Neural progenitor cell (in vitro differentiated cells): ENCODE measurements at regions not wholly inside any gene's neighbourhood (a gene's known extent, or its start where the extent isn't known, plus 50 kb on each side); places are given as distances from the start of the nearest gene placed in this dataset.

Experiments used
- DNase-seq: peaks from one replicate; pipeline ENCODE4 v3.0.0-alpha.2; 2016; ENCODE audit warnings: low spot score
- H2AFZ ChIP-seq: fragments of 200-600 bp; sonication (generic); replicated peaks from 2 replicates; pipeline ENCODE4 v1.6.1; 2016; ENCODE audit warnings: antibody characterized with exemption
- H3F3A ChIP-seq: fragments of 200-600 bp; sonication (generic); 2 replicates; pipeline ENCODE4 v1.6.1; 2016; ENCODE audit warnings: antibody characterized with exemption, low read depth
- H3K27ac ChIP-seq: fragments of 200-600 bp; sonication (generic); 2 replicates; pipeline ENCODE4 v1.5.1; 2016; ENCODE audit warnings: mild to moderate bottlenecking
- H3K27me3 ChIP-seq: fragments of 200-600 bp; sonication (generic); 2 replicates; pipeline ENCODE4 v1.6.1; 2016; ENCODE audit warnings: mild to moderate bottlenecking, moderate library complexity
- H3K36me3 ChIP-seq: fragments of 200-600 bp; sonication (generic); 2 replicates; pipeline ENCODE4 v1.5.1; 2016
- H3K4me1 ChIP-seq: fragments of 200-600 bp; sonication (generic); 2 replicates; pipeline ENCODE4 v1.6.1; 2016; ENCODE audit warnings: mixed run types
- H3K4me2 ChIP-seq: fragments of 200-600 bp; sonication (generic); 2 replicates; pipeline ENCODE4 v1.6.1; 2016
- H3K4me3 ChIP-seq: fragments of 200-600 bp; sonication (generic); 2 replicates; pipeline ENCODE4 v1.5.1; 2016
- H3K79me2 ChIP-seq: fragments of 200-600 bp; sonication (generic); 2 replicates; pipeline ENCODE4 v1.6.1; 2016; ENCODE audit warnings: low read depth
- H3K9ac ChIP-seq: fragments of 200-600 bp; sonication (generic); 2 replicates; pipeline ENCODE4 v1.6.1; 2016
- H3K9me3 ChIP-seq: fragments of 200-600 bp; sonication (generic); 2 replicates; pipeline ENCODE4 v1.5.1; 2016; ENCODE audit warnings: low read depth
- H4K20me1 ChIP-seq: fragments of 200-600 bp; sonication (generic); 2 replicates; pipeline ENCODE4 v1.6.1; 2016; ENCODE audit warnings: low read depth
- H3K27ac Mint-ChIP-seq: 3 replicates; pipeline ENCODE4 v1.8.0; 2021; ENCODE audit warnings: mixed read lengths
- H3K27me3 Mint-ChIP-seq: 2 replicates; pipeline ENCODE4 v1.8.0; 2022; ENCODE audit warnings: low read depth, mild to moderate bottlenecking, inconsistent platforms, moderate library complexity, mixed read lengths; ENCODE audit not compliant: insufficient read depth
- H3K36me3 Mint-ChIP-seq: 3 replicates; pipeline ENCODE4 v1.8.0; 2021; ENCODE audit warnings: mixed read lengths
- H3K4me1 Mint-ChIP-seq: 3 replicates; pipeline ENCODE4 v1.8.0; 2021; ENCODE audit warnings: mixed read lengths
- H3K4me3 Mint-ChIP-seq: 3 replicates; pipeline ENCODE4 v1.8.0; 2021; ENCODE audit warnings: mild to moderate bottlenecking, moderate library complexity, mixed read lengths
- H3K9me3 Mint-ChIP-seq: 3 replicates; pipeline ENCODE4 v1.8.0; 2020; ENCODE audit warnings: mixed read lengths
- CTCF ChIP-seq: fragments of 200-600 bp; sonication (generic); IDR thresholded peaks from 2 replicates; pipeline ENCODE4 v1.5.1; 2017; ENCODE audit warnings: antibody characterized with exemption, mild to moderate bottlenecking
- EZH2 ChIP-seq: fragments of 200-600 bp; sonication (generic); IDR thresholded peaks from 2 replicates; pipeline ENCODE4 v1.6.1; 2017; ENCODE audit warnings: antibody characterized with exemption, mild to moderate bottlenecking, moderate library complexity
- EZH2phosphoT487 ChIP-seq: fragments of 200-600 bp; sonication (generic); IDR thresholded peaks from 2 replicates; pipeline ENCODE4 v1.6.1; 2017; ENCODE audit warnings: antibody characterized with exemption

DNA sequence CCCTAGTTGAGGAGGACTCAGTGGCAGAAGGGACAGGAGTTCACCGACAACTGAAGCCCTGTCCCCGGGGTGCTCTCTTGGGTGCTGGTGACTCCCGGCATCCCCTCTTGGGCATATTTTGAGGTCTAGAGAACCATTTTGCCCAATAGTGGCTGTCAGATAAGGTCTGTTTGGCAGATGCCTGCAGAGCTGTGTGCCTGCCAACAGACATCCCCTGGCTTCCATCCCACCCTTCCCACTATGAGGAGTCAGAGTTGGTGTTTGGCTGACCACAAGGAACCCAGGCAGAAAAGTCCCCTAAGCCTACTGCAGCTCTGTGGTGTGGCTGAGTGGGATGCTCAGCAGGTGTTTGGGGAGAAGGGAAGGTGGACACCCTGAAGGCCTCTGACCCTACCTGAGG lies 207.0 kb downstream of the AUH start:
- Histone ChIP-seq H3K27ac (no peak overlapping the region), H3K9ac (no peak overlapping the region), H3K27me3 (no peaks in the 10 kb centered on the region), H2AFZ (no peak overlapping the region), H3K4me2 (no peak overlapping the region), H4K20me1 (no peaks in the 10 kb centered on the region), H3K4me1 (no peaks in the 10 kb centered on the region), H3K4me3 (no peak overlapping the region), H3F3A (no peaks in the 10 kb centered on the region), H3K9me3 (no peaks in the 10 kb centered on the region), H3K79me2 (no peaks in the 10 kb centered on the region), H3K36me3 (no peaks in the 10 kb centered on the region)
- Mint-ChIP-seq H3K4me3 (no peak overlapping the region), H3K9me3 (peaks cover 13% of the 10 kb centered on the region), H3K27ac (no peak overlapping the region), H3K4me1 (no peaks in the 10 kb centered on the region), H3K36me3 (no peaks in the 10 kb centered on the region), H3K27me3 (peaks cover 2% of the 10 kb centered on the region)
- no peak for DNase-seq
- TF ChIP-seq EZH2phosphoT487 (no peak), CTCF (no peak), EZH2 (no peak)

DNA sequence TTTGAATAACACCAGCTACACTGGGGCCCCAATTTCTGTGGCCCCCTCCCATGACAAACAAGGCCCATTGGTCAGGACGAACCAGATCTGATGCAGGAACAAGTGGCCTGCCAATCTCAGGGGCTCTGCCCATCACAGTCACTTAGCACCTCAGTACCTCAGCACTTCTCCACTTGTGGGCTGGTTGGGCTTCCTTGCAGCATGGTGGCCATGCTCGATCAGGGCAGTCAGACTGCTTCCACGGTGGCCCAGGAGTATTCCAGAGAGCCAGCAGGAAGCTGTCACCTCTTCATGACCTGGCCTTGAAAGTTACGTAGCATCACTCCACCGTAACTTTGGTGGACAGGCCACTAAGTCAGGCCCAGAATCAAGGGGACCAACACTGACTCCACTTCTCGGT lies 206.5 kb downstream of the AUH start:
- H3K27ac Mint-ChIP-seq, result no peak overlapping the region
- no peak overlapping the region for H3K27ac ChIP-seq
- peaks cover 12% of the 10 kb centered on the region for H3K9me3 Mint-ChIP-seq
- H4K20me1 ChIP-seq, result no peaks in the 10 kb centered on the region
- H3K79me2 ChIP-seq, result no peaks in the 10 kb centered on the region
- no peaks in the 10 kb centered on the region for H3K36me3 Mint-ChIP-seq
- no peaks in the 10 kb centered on the region for H3K9me3 ChIP-seq
- no peak overlapping the region for H3K9ac ChIP-seq
- no peak overlapping the region for H3K4me3 ChIP-seq
- peaks cover 2% of the 10 kb centered on the region for H3K27me3 Mint-ChIP-seq
- H3K27me3 ChIP-seq, result no peaks in the 10 kb centered on the region
- H3K4me1 Mint-ChIP-seq, result no peaks in the 10 kb centered on the region
- H2AFZ ChIP-seq, result no peak overlapping the region
- H3K36me3 ChIP-seq, result no peaks in the 10 kb centered on the region
- TF ChIP-seq EZH2 (no peak), CTCF (no peak), EZH2phosphoT487 (no peak)
- DNase-seq, result no peak
- H3K4me2 ChIP-seq, result no peak overlapping the region
- H3K4me3 Mint-ChIP-seq, result no peak overlapping the region
- no peaks in the 10 kb centered on the region for H3F3A ChIP-seq
- no peaks in the 10 kb centered on the region for H3K4me1 ChIP-seq

DNA sequence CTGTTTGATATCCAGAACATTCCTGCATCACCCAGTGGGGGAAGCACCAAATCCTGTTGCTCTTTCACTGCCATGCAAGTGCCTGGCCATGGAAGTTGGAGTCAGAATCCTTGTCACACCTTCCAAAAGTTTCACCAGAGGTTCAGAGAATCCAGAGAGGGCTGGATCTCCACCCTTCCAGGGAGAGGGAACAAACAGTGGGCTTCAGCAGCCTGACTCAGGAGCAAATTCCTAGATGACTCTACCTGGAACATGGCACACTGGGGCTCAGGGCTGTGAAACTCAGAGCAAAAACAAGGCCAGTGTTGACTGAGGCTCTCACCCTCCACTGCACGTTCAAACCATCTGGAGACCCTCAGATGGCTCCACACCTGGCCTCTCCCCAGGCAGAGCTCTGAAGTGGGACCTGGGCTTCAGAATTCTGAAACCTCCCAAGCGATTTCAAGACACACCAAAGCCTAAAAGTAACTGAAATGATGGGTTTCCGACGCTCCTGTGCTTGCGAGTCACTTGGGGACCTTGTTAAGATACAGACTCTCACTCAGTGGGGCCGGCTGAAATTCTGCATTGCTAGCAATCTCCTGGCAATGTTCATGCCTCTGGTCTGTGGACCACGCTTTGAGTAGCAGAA lies 205.9 kb downstream of the AUH start:
- Histone ChIP-seq H4K20me1 (no peaks in the 10 kb centered on the region), H3K9ac (no peak overlapping the region), H3K4me3 (no peak overlapping the region), H3K79me2 (no peaks in the 10 kb centered on the region), H2AFZ (no peak overlapping the region), H3K27ac (no peak overlapping the region), H3K9me3 (no peaks in the 10 kb centered on the region), H3K4me1 (no peaks in the 10 kb centered on the region), H3K36me3 (no peaks in the 10 kb centered on the region), H3K27me3 (no peaks in the 10 kb centered on the region), H3K4me2 (no peak overlapping the region), H3F3A (no peaks in the 10 kb centered on the region)
- Mint-ChIP-seq H3K4me1 (no peaks in the 10 kb centered on the region), H3K4me3 (no peak overlapping the region), H3K9me3 (peaks cover 12% of the 10 kb centered on the region), H3K27me3 (peaks cover 2% of the 10 kb centered on the region), H3K36me3 (no peaks in the 10 kb centered on the region), H3K27ac (no peak overlapping the region)
- DNase-seq, result no peak
- no peak for TF ChIP-seq EZH2phosphoT487
- TF ChIP-seq CTCF, result no peak
- no peak for TF ChIP-seq EZH2
